A549 (cell line): ENCODE measurements at regions not wholly inside any gene's neighbourhood (a gene's known extent, or its start where the extent isn't known, plus 50 kb on each side); places are given as distances from the start of the nearest gene placed in this dataset.

ENCODE experiments used
- ATAC-seq, 2 experiments: fragments of 200-7000 bp in 1 of 2; fragments of >200 bp in 1 of 2; cut with Nextera tagmentation in 1 of 2; cut with Tn5 transposase in 1 of 2; 3 replicates each; pipeline versions ENCODE4 v1.8.0 to v1.9.1; 2018 to 2020; ENCODE audit warnings: mild to moderate bottlenecking in 1 of 2, moderate library complexity in 1 of 2
- CTCF ChIA-PET: fragments of 300-600 bp; sonication (Branson Sonifier 250); formaldehyde crosslinking; extraction: SDS; loops from one replicate; lab custom pipeline; 2021; ENCODE audit warnings: antibody characterized with exemption, inconsistent platforms; lab: Yijun Ruan, JAX
- POLR2A ChIA-PET: fragments of 350-600 bp; formaldehyde crosslinking; extraction: SDS; loops from one replicate; lab custom pipeline; 2021; ENCODE audit warnings: antibody characterized with exemption, inconsistent platforms; lab: Yijun Ruan, JAX
- DNase-seq, 2 experiments: peaks; one replicate each; pipeline versions ENCODE4 v3.0.0 to v3.0.0-alpha.2; 2011 to 2016; ENCODE audit warnings: low read depth in 1 of 2, low spot score in 1 of 2
- FAIRE-seq: peaks from 2 replicates; lab custom pipeline; 2011; peaks lifted over from hg19 to GRCh38; lab: Jason Lieb, UNC
- H3K27ac ChIP-seq, 2 experiments: fragments of >200 bp; sonication (Bioruptor Twin); formaldehyde crosslinking; 3 replicates each; pipeline ENCODE4 v1.5.1; 2016 to 2017
- H3K4me1 ChIP-seq: fragments of >200 bp; sonication (Bioruptor Twin); formaldehyde crosslinking; 3 replicates; pipeline ENCODE4 v1.6.1; 2016
- H3K4me2 ChIP-seq: fragments of >200 bp; sonication (Bioruptor Twin); formaldehyde crosslinking; 3 replicates; pipeline ENCODE4 v1.6.1; 2016
- H3K4me3 ChIP-seq: fragments of >200 bp; sonication (Bioruptor Twin); formaldehyde crosslinking; 3 replicates; pipeline ENCODE4 v1.5.1; 2016
- H3K9me3 ChIP-seq: fragments of >200 bp; sonication (Bioruptor Twin); formaldehyde crosslinking; 3 replicates; pipeline ENCODE4 v1.6.1; 2016
- BHLHE40 ChIP-seq: IDR thresholded peaks from 2 replicates; pipeline ENCODE4 v1.6.1; 2012; ENCODE audit warnings: low read depth, low read length, inconsistent platforms
- CBX2 ChIP-seq: fragments of 200-600 bp; sonication (generic); IDR thresholded peaks from 2 replicates; pipeline ENCODE4 v1.6.1; 2016; ENCODE audit warnings: low read depth, mild to moderate bottlenecking, borderline replicate concordance
- CBX8 ChIP-seq: fragments of 200-600 bp; sonication (generic); IDR thresholded peaks from 2 replicates; pipeline ENCODE4 v1.6.1; 2016
- CHD2 ChIP-seq: fragments of 150-350 bp; IDR thresholded peaks from 2 replicates; pipeline ENCODE4 v1.6.1; 2014; ENCODE audit warnings: low read length; ENCODE audit not compliant: partially characterized antibody
- CHD4 ChIP-seq: fragments of 200-600 bp; sonication (generic); IDR thresholded peaks from 2 replicates; pipeline ENCODE4 v1.6.1; 2016; ENCODE audit warnings: antibody characterized with exemption, mild to moderate bottlenecking, borderline replicate concordance
- EHMT2 ChIP-seq: fragments of 200-600 bp; sonication (generic); IDR thresholded peaks from 2 replicates; pipeline ENCODE4 v1.6.1; 2016; ENCODE audit warnings: antibody characterized with exemption, low read depth, mild to moderate bottlenecking, moderate library complexity
- FOSB ChIP-seq: fragments of 250-450 bp; sonication (Bioruptor Pico); IDR thresholded peaks from 2 replicates; pipeline ENCODE4 v1.5.0; 2020; ENCODE audit warnings: mild to moderate bottlenecking, moderate library complexity
- FOSL2 ChIP-seq, 2 experiments: fragments of 450-650 bp in 1 of 2; fragments of >200 bp in 1 of 2; sonication (Bioruptor Twin) in 1 of 2; formaldehyde crosslinking; IDR thresholded peaks; 2 replicates each; pipeline versions ENCODE4 v1.5.0 to v1.6.1; 2016 to 2020; ENCODE audit warnings: mild to moderate bottlenecking in 1 of 2, moderate library complexity in 1 of 2
- GATA3 ChIP-seq: IDR thresholded peaks from 2 replicates; pipeline ENCODE4 v1.6.1; 2012; ENCODE audit warnings: borderline replicate concordance
- HDAC2 ChIP-seq: fragments of 200-600 bp; sonication (generic); IDR thresholded peaks from 2 replicates; pipeline ENCODE4 v1.6.1; 2016
- JUNB ChIP-seq: fragments of >200 bp; sonication (Bioruptor Twin); formaldehyde crosslinking; IDR thresholded peaks from 2 replicates; pipeline ENCODE4 v1.6.1; 2016
- KDM5A ChIP-seq: fragments of 200-600 bp; sonication (generic); IDR thresholded peaks from 2 replicates; pipeline ENCODE4 v1.6.1; 2016; ENCODE audit warnings: antibody characterized with exemption, mild to moderate bottlenecking
- MAFK ChIP-seq: fragments of 450-650 bp; IDR thresholded peaks from 2 replicates; pipeline ENCODE4 v1.6.1; 2014; ENCODE audit not compliant: partially characterized antibody
- MAZ ChIP-seq: fragments of 150-350 bp; IDR thresholded peaks from 2 replicates; pipeline ENCODE4 v1.6.1; 2014; ENCODE audit warnings: antibody characterized with exemption, low read depth, low read length, borderline replicate concordance
- NFE2L2 ChIP-seq: fragments of 150-350 bp; conservative IDR thresholded peaks from 2 replicates; pipeline ENCODE4 v1.6.1; 2014; ENCODE audit warnings: low read length
- NPAS2 ChIP-seq: fragments of 250-450 bp; sonication (Bioruptor Pico); IDR thresholded peaks from 2 replicates; pipeline ENCODE4 v1.8.0; 2022; ENCODE audit warnings: mild to moderate bottlenecking, moderate library complexity, borderline replicate concordance
- NR3C1 ChIP-seq: fragments of >200 bp; sonication (Bioruptor Twin); formaldehyde crosslinking; IDR thresholded peaks from 3 replicates; pipeline ENCODE4 v1.6.1; 2017
- POLR2A ChIP-seq: IDR thresholded peaks from 2 replicates; pipeline ENCODE4 v1.6.1; 2012; ENCODE audit warnings: mild to moderate bottlenecking, low read length
- RARB ChIP-seq: fragments of 250-450 bp; sonication (Bioruptor Pico); IDR thresholded peaks from 2 replicates; pipeline ENCODE4 v1.8.0; 2021; ENCODE audit warnings: mild to moderate bottlenecking, moderate library complexity
- RCOR1 ChIP-seq: fragments of 150-350 bp; IDR thresholded peaks from 2 replicates; pipeline ENCODE4 v1.6.1; 2014; ENCODE audit warnings: antibody characterized with exemption, low read length, low read depth
- SREBF2 ChIP-seq: fragments of 450-650 bp; IDR thresholded peaks from 2 replicates; pipeline ENCODE4 v1.6.1; 2014; ENCODE audit warnings: mild to moderate bottlenecking, moderate library complexity
- ZNF302 ChIP-seq: fragments of 250-450 bp; sonication (Bioruptor Pico); IDR thresholded peaks from 2 replicates; pipeline ENCODE4 v1.9.0; 2021; ENCODE audit warnings: inconsistent platforms, mild to moderate bottlenecking, moderate library complexity
- WGBS: methylation state at CpG from one replicate; pipeline ENCODE4 v1.1.6; 2017; ENCODE audit errors: missing lambda C conversion rate; 5-methylcytosine and 5-hydroxymethylcytosine counted together
- TF ChIP-seq, protein P1 (sequence below): fragments of >200 bp; sonication (Bioruptor Twin); formaldehyde crosslinking; IDR thresholded peaks from 3 replicates; pipeline ENCODE4 v1.5.1; 2016
- TF ChIP-seq, protein P2 (sequence below): fragments of >200 bp; sonication (Bioruptor Twin); formaldehyde crosslinking; IDR thresholded peaks from 3 replicates; pipeline ENCODE4 v1.6.1; 2016
- TF ChIP-seq, protein P3 (sequence below): fragments of >200 bp; sonication (Bioruptor Twin); formaldehyde crosslinking; IDR thresholded peaks from 2 replicates; pipeline ENCODE4 v1.6.1; 2016
- TF ChIP-seq, protein P4 (sequence below): fragments of 450-650 bp; IDR thresholded peaks from 2 replicates; pipeline ENCODE4 v1.6.1; 2014; ENCODE audit warnings: antibody characterized with exemption
- TF ChIP-seq, protein P5 (sequence below): fragments of 150-350 bp; IDR thresholded peaks from 2 replicates; pipeline ENCODE4 v1.6.1; 2014; ENCODE audit warnings: low read depth, mild to moderate bottlenecking, low read length

DNA sequence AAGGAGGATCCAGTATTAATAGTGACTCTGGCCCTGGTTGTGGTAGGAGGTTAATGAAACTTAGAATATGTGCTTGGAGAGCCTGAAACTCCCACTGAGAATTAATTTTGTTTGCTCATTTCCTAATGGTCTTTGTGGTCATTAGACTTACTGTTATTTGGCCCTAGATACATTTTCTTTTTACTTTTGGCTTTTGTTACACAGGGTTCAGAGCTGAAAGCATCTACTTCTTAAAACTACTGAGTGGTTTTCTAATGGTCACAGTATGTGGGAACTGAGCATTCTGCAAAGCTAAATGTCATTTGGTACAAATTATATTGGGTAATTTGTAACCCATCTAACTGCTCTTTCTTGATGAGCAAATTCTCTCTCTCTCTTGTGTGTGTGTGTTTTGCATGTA lies 433.4 kb upstream of the IL12A start:
- CTCF ChIA-PET, result no interaction called here

DNA sequence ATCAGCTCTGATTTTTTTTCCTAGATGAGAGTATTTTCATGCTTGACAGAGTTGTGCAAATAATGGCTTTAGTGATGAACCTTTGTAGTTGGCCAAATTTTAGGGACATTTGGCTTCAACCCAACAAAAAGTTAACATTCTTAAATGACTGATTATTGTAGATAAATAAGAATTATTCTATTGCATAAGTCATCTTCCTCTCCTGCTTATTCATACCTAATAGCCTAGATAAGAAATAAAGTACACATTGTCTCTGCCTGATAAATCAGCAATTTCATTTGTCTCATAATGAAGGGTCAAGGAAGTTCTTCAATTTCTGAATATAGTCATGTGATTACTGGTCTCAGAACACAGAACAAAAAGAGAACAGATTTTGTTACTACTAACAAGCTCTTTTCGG lies 428.9 kb upstream of the IL12A start:
- no peak overlapping the region for H3K27ac ChIP-seq
- CTCF ChIA-PET, result interaction anchor here (0.6 to 1.2 kb wide), 3 partner anchors 14 to 122 kb away, joined by 3 read pairs; no protein-coding TSS in a partner anchor
- H3K4me3 ChIP-seq, result no peak overlapping the region
- no peaks in the 10 kb centered on the region for H3K4me1 ChIP-seq
- H3K9me3 ChIP-seq, result no peaks in the 10 kb centered on the region; the same call in 2 of the 3 replicates
- TF ChIP-seq EHMT2 (no peak), CBX8 (no peak), BHLHE40 (no peak), HDAC2 (no peak), CBX2 (no peak)
- TF ChIP-seq, protein P1, sequence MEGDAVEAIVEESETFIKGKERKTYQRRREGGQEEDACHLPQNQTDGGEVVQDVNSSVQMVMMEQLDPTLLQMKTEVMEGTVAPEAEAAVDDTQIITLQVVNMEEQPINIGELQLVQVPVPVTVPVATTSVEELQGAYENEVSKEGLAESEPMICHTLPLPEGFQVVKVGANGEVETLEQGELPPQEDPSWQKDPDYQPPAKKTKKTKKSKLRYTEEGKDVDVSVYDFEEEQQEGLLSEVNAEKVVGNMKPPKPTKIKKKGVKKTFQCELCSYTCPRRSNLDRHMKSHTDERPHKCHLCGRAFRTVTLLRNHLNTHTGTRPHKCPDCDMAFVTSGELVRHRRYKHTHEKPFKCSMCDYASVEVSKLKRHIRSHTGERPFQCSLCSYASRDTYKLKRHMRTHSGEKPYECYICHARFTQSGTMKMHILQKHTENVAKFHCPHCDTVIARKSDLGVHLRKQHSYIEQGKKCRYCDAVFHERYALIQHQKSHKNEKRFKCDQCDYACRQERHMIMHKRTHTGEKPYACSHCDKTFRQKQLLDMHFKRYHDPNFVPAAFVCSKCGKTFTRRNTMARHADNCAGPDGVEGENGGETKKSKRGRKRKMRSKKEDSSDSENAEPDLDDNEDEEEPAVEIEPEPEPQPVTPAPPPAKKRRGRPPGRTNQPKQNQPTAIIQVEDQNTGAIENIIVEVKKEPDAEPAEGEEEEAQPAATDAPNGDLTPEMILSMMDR, result no peak
- TF ChIP-seq, protein P2, sequence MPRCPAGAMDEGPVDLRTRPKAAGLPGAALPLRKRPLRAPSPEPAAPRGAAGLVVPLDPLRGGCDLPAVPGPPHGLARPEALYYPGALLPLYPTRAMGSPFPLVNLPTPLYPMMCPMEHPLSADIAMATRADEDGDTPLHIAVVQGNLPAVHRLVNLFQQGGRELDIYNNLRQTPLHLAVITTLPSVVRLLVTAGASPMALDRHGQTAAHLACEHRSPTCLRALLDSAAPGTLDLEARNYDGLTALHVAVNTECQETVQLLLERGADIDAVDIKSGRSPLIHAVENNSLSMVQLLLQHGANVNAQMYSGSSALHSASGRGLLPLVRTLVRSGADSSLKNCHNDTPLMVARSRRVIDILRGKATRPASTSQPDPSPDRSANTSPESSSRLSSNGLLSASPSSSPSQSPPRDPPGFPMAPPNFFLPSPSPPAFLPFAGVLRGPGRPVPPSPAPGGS, result no peak
- TF ChIP-seq, protein P3, sequence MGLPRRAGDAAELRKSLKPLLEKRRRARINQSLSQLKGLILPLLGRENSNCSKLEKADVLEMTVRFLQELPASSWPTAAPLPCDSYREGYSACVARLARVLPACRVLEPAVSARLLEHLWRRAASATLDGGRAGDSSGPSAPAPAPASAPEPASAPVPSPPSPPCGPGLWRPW, result no peak
- TF ChIP-seq, all 56 proteins: peak for 0
- FAIRE-seq (no peak), ATAC-seq (no peak), DNase-seq (no peak)
- 10% methylated on average over 1 of the region's 1 CpG for WGBS
- H3K4me2 ChIP-seq, result no peak overlapping the region
- POLR2A ChIA-PET, result no interaction called here

More for the DNA sequence above, 433.4 kb upstream of the IL12A start:
- no peak overlapping the region for H3K4me2 ChIP-seq
- no peak overlapping the region for H3K27ac ChIP-seq
- H3K4me3 ChIP-seq, result no peak overlapping the region
- no peak for ATAC-seq
- no peak for FAIRE-seq
- DNase-seq, result no peak
- H3K9me3 ChIP-seq, result no peaks in the 10 kb centered on the region; the same call in 2 of the 3 replicates
- POLR2A ChIA-PET, result no interaction called here
- H3K4me1 ChIP-seq, result no peaks in the 10 kb centered on the region
- TF ChIP-seq, protein P3, result no peak
- TF ChIP-seq, protein P4, sequence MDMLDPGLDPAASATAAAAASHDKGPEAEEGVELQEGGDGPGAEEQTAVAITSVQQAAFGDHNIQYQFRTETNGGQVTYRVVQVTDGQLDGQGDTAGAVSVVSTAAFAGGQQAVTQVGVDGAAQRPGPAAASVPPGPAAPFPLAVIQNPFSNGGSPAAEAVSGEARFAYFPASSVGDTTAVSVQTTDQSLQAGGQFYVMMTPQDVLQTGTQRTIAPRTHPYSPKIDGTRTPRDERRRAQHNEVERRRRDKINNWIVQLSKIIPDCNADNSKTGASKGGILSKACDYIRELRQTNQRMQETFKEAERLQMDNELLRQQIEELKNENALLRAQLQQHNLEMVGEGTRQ, result no peak

DNA sequence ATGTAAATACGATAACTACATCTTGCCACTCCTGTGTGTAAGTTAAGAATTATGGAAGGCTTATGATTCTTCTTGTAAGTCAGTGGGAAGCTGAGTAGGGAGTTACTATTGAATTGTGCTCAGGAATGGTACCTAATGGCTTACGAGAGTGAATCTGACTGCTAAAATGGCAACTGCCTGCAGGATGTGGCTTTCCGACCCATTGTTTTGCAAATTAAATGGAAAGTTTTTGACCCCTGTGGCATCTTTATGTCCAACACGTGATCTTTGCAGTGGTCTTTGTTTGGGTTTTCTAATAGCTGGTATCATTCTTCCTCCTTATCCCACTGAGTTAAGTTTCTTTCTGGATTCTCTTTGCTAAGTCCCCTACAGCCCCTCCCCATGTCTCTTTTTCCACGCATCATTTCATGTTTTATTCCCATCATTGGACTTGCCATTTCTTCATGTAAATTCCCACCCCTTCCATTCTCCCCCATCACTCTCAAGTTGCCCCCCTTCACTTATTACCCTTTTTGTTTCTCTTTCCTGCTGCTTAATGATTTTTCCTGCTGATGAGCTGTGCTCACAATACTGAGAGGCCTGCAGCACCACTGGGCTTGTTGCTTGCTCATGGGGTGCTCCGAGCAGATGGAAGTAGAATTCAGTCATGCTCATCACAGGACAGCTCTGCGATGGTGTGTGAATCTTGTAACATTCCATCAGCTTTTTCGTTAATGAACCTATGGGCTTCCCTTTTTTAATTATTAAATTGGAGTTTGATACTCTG lies 428.2 kb upstream of the IL12A start:
- FAIRE-seq, result no peak
- no peak overlapping the region for H3K4me2 ChIP-seq
- ATAC-seq, result no peak
- POLR2A ChIA-PET, result no interaction called here
- TF ChIP-seq JUNB, result no peak
- no peak for TF ChIP-seq KDM5A
- no peak for TF ChIP-seq NFE2L2
- no peak for TF ChIP-seq ZNF302
- TF ChIP-seq CHD2, result no peak
- TF ChIP-seq MAFK, result no peak
- TF ChIP-seq RCOR1, result no peak
- no peak for TF ChIP-seq FOSB (CRISPR knock-in tag)
- TF ChIP-seq, protein P4, result no peak
- no peak for TF ChIP-seq MAZ
- TF ChIP-seq NPAS2 (CRISPR knock-in tag), result no peak
- TF ChIP-seq, protein P5, sequence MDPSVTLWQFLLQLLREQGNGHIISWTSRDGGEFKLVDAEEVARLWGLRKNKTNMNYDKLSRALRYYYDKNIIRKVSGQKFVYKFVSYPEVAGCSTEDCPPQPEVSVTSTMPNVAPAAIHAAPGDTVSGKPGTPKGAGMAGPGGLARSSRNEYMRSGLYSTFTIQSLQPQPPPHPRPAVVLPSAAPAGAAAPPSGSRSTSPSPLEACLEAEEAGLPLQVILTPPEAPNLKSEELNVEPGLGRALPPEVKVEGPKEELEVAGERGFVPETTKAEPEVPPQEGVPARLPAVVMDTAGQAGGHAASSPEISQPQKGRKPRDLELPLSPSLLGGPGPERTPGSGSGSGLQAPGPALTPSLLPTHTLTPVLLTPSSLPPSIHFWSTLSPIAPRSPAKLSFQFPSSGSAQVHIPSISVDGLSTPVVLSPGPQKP, result no peak
- no peak for TF ChIP-seq SREBF2
- TF ChIP-seq RARB, result no peak
- TF ChIP-seq GATA3, result no peak
- TF ChIP-seq, protein P3, result no peak
- no peak for TF ChIP-seq CHD4
- TF ChIP-seq FOSL2 (IDR thresholded peaks at IDR 0.05), result no peak
- no peak for TF ChIP-seq FOSL2 (CRISPR knock-in tag; IDR thresholded peaks at IDR 0.05)
- no peak for TF ChIP-seq POLR2A
- no peak for TF ChIP-seq NR3C1
- CTCF ChIA-PET, result interaction anchor here (0.6 to 1.2 kb wide), 2 partner anchors 22 to 122 kb away, joined by 3 read pairs; no protein-coding TSS in a partner anchor
- WGBS, result 24% methylated on average over 8 of the region's 8 CpGs
- DNase-seq, result no peak
- H3K4me1 ChIP-seq, result no peaks in the 10 kb centered on the region
- H3K9me3 ChIP-seq, result no peaks in the 10 kb centered on the region; the same call in 2 of the 3 replicates
- H3K4me3 ChIP-seq, result no peak overlapping the region
- no peak overlapping the region for H3K27ac ChIP-seq
